HL-60 (cell line): ENCODE measurements at regions not wholly inside any gene's neighbourhood (a gene's known extent, or its start where the extent isn't known, plus 50 kb on each side); places are given as distances from the start of the nearest gene placed in this dataset.
"Not testable (repeated sequence)": the region's sequence is repeated elsewhere in the genome, so short reads cannot be mapped to it uniquely, and the experiment has no call there.

Experiments used
- DNase-seq, 2 experiments: peaks; one replicate each; pipeline ENCODE4 v3.0.0-alpha.2; 2010 to 2020; ENCODE audit warnings: low read depth in 1 of 2, low spot score in 1 of 2
- H3K27ac ChIP-seq: fragments of 250-450 bp; sonication (Bioruptor Pico); replicated peaks from 2 replicates; pipeline ENCODE4 v1.5.1; 2020; ENCODE audit warnings: mild to moderate bottlenecking, moderate library complexity
- H3K27me3 ChIP-seq: fragments of 250-450 bp; sonication (Bioruptor Pico); 2 replicates; pipeline ENCODE4 v1.5.1; 2021; ENCODE audit warnings: mild to moderate bottlenecking, moderate library complexity; ENCODE audit not compliant: insufficient read depth, poor library complexity, severe bottlenecking
- H3K4me3 ChIP-seq: replicated peaks from 2 replicates; pipeline ENCODE4 v1.5.1; 2011; ENCODE audit warnings: mild to moderate bottlenecking, control low read depth, low read length; ENCODE audit not compliant: insufficient read depth
- GABPA ChIP-seq: IDR thresholded peaks from 2 replicates; pipeline ENCODE4 v1.6.1; 2012; ENCODE audit warnings: low read depth
- POLR2AphosphoS5 ChIP-seq: IDR thresholded peaks from 2 replicates; pipeline ENCODE4 v1.6.1; 2012; ENCODE audit warnings: low read depth
- SPI1 ChIP-seq: IDR thresholded peaks from 2 replicates; pipeline ENCODE4 v1.6.1; 2012; ENCODE audit warnings: low read depth, mild to moderate bottlenecking, borderline replicate concordance
- TF ChIP-seq, protein P1 (sequence below): IDR thresholded peaks from one replicate; pipeline ENCODE4 v1.5.1; 2011; ENCODE audit warnings: low read length, control low read depth, inconsistent platforms; ENCODE audit not compliant: insufficient read depth
- TF ChIP-seq, protein P2 (sequence below): IDR thresholded peaks from 2 replicates; pipeline ENCODE4 v1.6.1; 2012; ENCODE audit warnings: low read depth; ENCODE audit not compliant: insufficient replicate concordance

DNA sequence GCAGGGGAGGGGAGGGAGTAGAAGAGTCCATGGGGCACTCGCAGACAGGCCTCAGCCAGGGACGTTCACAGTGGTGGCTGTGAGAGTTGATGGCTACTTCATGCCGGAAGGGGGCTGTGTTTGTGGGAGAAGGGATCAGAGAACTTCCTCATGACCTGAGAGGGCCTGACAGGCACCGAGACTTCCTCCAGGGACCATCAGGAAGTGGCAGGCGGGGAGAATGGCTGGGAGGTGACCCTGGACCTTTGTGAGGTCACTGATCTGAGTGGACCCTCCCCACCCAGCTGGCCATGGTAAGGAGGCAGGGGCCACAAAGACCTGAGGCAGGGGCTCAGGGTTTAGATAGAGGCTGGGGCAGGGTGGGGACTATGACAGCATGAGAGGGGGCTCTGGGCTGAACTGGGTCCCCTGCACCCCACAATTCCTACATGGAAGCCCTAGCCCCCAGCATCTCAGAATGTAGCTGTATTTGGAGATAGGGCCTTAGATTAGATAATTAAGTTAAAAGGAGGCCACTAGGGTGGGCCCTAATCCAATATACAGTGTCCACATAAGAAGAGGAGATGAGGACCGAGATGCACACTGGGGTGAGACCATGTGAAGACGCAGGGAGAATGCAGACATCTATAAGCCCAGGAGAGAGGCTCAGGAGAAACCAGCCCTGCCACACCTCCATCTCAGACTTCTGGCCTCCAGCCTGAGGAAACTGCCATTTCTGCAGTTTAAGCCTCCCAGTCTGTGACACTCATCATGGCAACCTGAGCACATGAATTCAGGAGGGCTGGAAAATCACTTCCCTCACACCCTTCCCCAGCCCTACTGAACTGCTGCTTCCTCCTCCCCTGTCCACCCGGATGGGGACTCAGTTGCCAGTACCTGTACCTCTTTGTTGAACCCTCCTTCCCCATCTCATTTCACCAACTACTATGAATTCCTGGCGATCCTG lies 273.9 kb upstream of the ZNF32 start:
- no peak overlapping the region for H3K27ac ChIP-seq
- H3K27me3 ChIP-seq = no peaks in the 10 kb centered on the region
- no peak overlapping the region for H3K4me3 ChIP-seq
- no peak for DNase-seq
- TF ChIP-seq GABPA (no peak), SPI1 (no peak), POLR2AphosphoS5 (no peak)
- TF ChIP-seq, protein P1, sequence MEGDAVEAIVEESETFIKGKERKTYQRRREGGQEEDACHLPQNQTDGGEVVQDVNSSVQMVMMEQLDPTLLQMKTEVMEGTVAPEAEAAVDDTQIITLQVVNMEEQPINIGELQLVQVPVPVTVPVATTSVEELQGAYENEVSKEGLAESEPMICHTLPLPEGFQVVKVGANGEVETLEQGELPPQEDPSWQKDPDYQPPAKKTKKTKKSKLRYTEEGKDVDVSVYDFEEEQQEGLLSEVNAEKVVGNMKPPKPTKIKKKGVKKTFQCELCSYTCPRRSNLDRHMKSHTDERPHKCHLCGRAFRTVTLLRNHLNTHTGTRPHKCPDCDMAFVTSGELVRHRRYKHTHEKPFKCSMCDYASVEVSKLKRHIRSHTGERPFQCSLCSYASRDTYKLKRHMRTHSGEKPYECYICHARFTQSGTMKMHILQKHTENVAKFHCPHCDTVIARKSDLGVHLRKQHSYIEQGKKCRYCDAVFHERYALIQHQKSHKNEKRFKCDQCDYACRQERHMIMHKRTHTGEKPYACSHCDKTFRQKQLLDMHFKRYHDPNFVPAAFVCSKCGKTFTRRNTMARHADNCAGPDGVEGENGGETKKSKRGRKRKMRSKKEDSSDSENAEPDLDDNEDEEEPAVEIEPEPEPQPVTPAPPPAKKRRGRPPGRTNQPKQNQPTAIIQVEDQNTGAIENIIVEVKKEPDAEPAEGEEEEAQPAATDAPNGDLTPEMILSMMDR = no peak
- TF ChIP-seq, protein P2, sequence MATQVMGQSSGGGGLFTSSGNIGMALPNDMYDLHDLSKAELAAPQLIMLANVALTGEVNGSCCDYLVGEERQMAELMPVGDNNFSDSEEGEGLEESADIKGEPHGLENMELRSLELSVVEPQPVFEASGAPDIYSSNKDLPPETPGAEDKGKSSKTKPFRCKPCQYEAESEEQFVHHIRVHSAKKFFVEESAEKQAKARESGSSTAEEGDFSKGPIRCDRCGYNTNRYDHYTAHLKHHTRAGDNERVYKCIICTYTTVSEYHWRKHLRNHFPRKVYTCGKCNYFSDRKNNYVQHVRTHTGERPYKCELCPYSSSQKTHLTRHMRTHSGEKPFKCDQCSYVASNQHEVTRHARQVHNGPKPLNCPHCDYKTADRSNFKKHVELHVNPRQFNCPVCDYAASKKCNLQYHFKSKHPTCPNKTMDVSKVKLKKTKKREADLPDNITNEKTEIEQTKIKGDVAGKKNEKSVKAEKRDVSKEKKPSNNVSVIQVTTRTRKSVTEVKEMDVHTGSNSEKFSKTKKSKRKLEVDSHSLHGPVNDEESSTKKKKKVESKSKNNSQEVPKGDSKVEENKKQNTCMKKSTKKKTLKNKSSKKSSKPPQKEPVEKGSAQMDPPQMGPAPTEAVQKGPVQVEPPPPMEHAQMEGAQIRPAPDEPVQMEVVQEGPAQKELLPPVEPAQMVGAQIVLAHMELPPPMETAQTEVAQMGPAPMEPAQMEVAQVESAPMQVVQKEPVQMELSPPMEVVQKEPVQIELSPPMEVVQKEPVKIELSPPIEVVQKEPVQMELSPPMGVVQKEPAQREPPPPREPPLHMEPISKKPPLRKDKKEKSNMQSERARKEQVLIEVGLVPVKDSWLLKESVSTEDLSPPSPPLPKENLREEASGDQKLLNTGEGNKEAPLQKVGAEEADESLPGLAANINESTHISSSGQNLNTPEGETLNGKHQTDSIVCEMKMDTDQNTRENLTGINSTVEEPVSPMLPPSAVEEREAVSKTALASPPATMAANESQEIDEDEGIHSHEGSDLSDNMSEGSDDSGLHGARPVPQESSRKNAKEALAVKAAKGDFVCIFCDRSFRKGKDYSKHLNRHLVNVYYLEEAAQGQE = no peak

DNA sequence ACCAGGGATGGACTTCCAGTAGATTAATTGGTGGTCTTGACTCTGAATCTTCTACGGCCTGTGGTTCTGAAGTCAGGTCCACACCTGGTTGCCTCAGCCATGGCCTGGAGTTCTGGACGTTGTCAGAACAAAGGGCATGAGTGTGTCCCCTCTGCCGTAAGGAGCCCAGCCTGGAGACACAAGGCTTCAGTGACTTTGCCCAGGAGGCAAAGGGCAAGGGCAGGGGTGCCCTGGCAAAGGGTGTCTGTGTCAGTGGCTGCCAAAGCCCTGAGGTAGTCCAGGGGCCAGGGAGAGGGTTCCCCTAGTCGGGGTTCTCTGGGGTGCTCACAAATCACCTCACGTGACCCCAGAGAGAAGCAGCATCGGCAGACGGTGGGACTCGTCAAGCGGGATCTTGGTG lies 273.2 kb upstream of the ZNF32 start:
- Histone ChIP-seq H3K27ac (no peak overlapping the region), H3K4me3 (no peak overlapping the region), H3K27me3 (no peaks in the 10 kb centered on the region)
- no peak for TF ChIP-seq GABPA
- TF ChIP-seq SPI1 = no peak
- TF ChIP-seq, protein P1 = no peak
- TF ChIP-seq, protein P2 = no peak
- TF ChIP-seq POLR2AphosphoS5 = no peak
- no peak for DNase-seq

DNA sequence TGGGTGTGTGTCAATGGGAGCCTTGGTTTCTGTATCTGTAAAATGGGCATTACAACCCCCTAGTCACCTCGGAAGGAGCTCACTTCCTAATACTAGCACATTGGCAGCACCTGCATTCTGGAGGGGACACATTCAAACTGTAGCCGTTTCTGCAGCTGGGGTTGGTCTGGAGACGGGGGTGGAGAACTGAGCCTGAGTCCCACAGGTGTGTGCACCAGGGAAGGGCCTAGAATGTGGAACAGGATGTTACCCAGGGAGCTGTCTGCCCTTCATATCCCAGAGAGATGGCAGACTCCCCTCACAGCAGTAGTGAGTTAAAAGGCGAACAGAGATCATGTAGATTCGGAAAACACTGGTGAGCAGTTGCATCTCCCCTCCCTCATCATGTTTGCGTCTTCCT lies 272.8 kb upstream of the ZNF32 start:
- Histone ChIP-seq H3K4me3 (no peak overlapping the region), H3K27ac (no peak overlapping the region), H3K27me3 (no peaks in the 10 kb centered on the region)
- TF ChIP-seq SPI1 (no peak), POLR2AphosphoS5 (no peak), GABPA (no peak)
- TF ChIP-seq, protein P1 = no peak
- TF ChIP-seq, protein P2 = no peak
- DNase-seq = no peak

DNA sequence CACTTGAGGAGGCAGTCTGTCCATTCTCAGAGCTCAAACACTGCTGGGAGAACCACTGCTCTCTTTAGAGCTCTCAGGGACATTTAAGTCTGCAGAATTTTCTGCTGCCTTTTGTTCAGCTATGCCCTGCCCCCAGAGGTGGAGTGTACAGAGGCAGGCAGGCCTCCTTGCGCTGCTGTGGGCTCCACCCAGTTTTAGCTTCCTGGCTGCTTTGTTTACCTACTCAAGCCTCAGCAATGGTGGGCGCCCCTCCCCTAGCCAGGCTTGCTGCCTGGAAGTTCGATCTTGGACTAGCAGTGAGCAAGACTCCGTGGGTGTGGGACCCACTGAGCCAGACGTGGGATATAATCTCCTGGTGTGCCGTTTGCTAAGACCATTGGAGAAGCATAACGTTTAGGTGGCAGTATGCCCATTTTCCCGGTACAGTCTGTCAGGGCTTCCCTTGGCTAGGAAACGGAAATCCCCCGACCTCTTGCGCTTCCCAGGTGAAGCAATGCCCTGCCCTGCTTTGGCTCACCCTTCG lies 271.6 kb upstream of the ZNF32 start:
- H3K4me3 ChIP-seq, H3K27ac ChIP-seq, H3K27me3 ChIP-seq, DNase-seq: not testable (repeated sequence)
